ENCODE measurements at regions not wholly inside any gene's neighbourhood (a gene's known extent, or its start where the extent isn't known, plus 50 kb on each side); places are given as distances from the start of the nearest gene placed in this dataset.

DNA sequence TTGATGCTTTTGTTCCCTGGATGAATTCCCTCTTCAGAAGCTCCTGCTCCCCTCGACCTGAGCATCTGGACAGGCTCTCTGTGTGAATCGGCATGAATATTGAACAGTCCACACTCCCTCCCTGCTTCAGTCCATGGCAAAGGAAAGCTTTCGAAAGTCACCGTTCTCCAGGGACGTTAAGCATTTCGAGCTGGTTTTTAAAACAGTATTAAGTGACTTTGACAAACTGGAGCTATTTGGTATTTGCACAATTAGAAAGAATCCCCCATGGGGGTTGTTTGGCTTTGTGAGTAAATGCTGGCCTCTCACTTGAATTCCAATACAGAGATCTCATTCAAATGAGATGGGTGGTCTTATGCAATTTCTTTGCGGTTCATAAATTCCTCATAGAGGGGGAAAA lies 85.3 kb upstream of the TIAM2 start:
- DNase-seq (no peak), FAIRE-seq (no peak)
- Histone ChIP-seq H3K36me3 (ENCODE audit: control insufficient read depth in 3 of 3, insufficient read depth in 2 of 3, low read depth in 1 of 3, low read length in 3 of 3) (peaks cover 2 to 6% (median 3%) of the 10 kb centered on the region in 3 donors), H3K27ac (ENCODE audit: low read depth in 1 of 3, low read length in 2 of 3) (no peak overlapping the region), H3K27me3 (ENCODE audit: control insufficient read depth in 3 of 3, insufficient read depth in 3 of 3, low read length in 3 of 3) (no peaks in the 10 kb centered on the region), H3K4me3 (ENCODE audit: low read depth in 1 of 3, low read length in 3 of 3) (no peak overlapping the region), H3K9me3 (ENCODE audit: control insufficient read depth in 2 of 2, insufficient read depth in 1 of 2, low read depth in 1 of 2, low read length in 1 of 2) (no peaks in the 10 kb centered on the region), H3K4me1 (ENCODE audit: control insufficient read depth in 3 of 3, insufficient read depth in 2 of 3, low read depth in 1 of 3, low read length in 2 of 3) (no peaks in the 10 kb centered on the region)
- 73 to 91% (median 87%) methylated on average over 7 of the region's 7 CpGs for WGBS, 3 donors

DNA sequence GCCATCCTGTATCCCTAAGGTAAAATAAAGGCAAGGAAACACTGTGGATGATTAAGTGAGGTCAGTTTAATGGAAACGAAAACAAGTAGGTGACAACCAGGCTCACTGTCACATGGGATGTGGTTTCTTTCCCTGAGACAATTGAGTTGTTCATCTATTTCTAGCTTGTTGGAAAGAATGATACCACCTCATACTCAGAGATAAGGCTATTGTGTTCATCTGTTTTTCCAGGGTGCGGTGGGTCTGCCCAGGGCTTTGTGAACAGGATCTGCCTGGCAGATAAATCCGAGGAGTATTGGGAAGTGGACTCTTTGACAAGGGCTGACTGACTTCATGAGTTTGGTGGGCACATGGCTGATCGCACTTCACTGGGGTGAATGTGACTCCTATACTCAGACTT lies 80.8 kb upstream of the TIAM2 start:
- H3K4me1 ChIP-seq (ENCODE audit: control insufficient read depth in 3 of 3, insufficient read depth in 2 of 3, low read depth in 1 of 3, low read length in 2 of 3): no peaks in the 10 kb centered on the region
- H3K36me3 ChIP-seq (ENCODE audit: control insufficient read depth in 3 of 3, insufficient read depth in 2 of 3, low read depth in 1 of 3, low read length in 3 of 3): peaks cover 0 to 4% (median 2%) of the 10 kb centered on the region in 3 donors
- DNase-seq (no peak), FAIRE-seq (no peak)
- no peaks in the 10 kb centered on the region for H3K27me3 ChIP-seq (ENCODE audit: control insufficient read depth in 3 of 3, insufficient read depth in 3 of 3, low read length in 3 of 3)
- no peak overlapping the region for H3K27ac ChIP-seq (ENCODE audit: low read depth in 1 of 3, low read length in 2 of 3)
- no peaks in the 10 kb centered on the region for H3K9me3 ChIP-seq (ENCODE audit: control insufficient read depth in 2 of 2, insufficient read depth in 1 of 2, low read depth in 1 of 2, low read length in 1 of 2)
- WGBS, 3 donors: 89 to 91% (median 89%) methylated on average over 4 of the region's 4 CpGs
- no peak overlapping the region for H3K4me3 ChIP-seq (ENCODE audit: low read depth in 1 of 3, low read length in 3 of 3)

DNA sequence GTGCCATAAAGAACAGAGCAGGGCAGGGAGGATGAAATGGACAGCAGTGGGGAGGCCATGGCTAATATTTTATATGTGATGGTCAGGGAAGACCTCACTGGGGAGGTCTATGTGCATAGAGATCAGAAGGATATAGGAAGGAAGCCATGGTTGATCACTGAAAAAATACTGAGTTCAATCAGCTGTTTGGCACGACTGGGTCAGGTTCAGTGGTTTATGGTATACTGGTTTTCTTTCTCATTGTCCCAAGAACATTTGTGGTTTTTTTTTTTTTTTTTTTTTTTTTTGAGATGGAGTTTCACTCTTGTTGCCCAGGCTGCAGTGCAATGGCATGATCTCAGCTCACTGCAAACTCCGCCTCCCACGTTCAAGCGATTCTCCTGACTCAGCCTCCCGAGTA lies 78.3 kb upstream of the TIAM2 start:
- H3K27me3 ChIP-seq (ENCODE audit: control insufficient read depth in 3 of 3, insufficient read depth in 3 of 3, low read length in 3 of 3): no peaks in the 10 kb centered on the region
- peaks cover 0 to under 1% (median 0%) of the 10 kb centered on the region in 3 donors for H3K36me3 ChIP-seq (ENCODE audit: control insufficient read depth in 3 of 3, insufficient read depth in 2 of 3, low read depth in 1 of 3, low read length in 3 of 3)
- no peak overlapping the region for H3K27ac ChIP-seq (ENCODE audit: low read depth in 1 of 3, low read length in 2 of 3)
- DNase-seq (no peak), FAIRE-seq (no peak)
- 82 to 88% (median 84%) methylated on average over 5 of the region's 5 CpGs for WGBS, 3 donors
- no peak overlapping the region for H3K4me3 ChIP-seq (ENCODE audit: low read depth in 1 of 3, low read length in 3 of 3)
- no peaks in the 10 kb centered on the region for H3K9me3 ChIP-seq (ENCODE audit: control insufficient read depth in 2 of 2, insufficient read depth in 1 of 2, low read depth in 1 of 2, low read length in 1 of 2)
- H3K4me1 ChIP-seq (ENCODE audit: control insufficient read depth in 3 of 3, insufficient read depth in 2 of 3, low read depth in 1 of 3, low read length in 2 of 3): no peaks in the 10 kb centered on the region

DNA sequence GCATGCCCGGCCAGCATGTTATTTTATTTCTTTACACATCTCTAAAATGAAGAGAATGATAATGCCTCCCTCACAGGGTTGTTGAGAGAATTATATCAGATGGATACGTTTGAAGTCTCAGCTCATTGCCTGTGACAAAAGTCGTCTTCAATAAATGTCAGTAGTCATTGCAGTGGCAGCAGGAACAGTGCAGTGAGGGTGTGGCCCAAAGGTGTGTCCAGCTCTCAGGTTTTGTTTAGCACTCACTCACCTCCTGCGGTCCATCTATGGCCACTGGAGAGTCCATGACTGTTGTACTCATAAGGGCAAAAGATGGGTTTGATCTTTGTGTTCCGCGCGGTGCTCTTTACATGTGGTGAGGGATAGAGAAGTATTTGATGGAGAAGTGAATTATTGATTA lies 77.2 kb upstream of the TIAM2 start:
- DNase-seq: no peak
- no peak for FAIRE-seq
- Histone ChIP-seq H3K36me3 (ENCODE audit: control insufficient read depth in 3 of 3, insufficient read depth in 2 of 3, low read depth in 1 of 3, low read length in 3 of 3) (no peaks in the 10 kb centered on the region), H3K27ac (ENCODE audit: low read depth in 1 of 3, low read length in 2 of 3) (no peak overlapping the region), H3K4me1 (ENCODE audit: control insufficient read depth in 3 of 3, insufficient read depth in 2 of 3, low read depth in 1 of 3, low read length in 2 of 3) (no peaks in the 10 kb centered on the region), H3K27me3 (ENCODE audit: control insufficient read depth in 3 of 3, insufficient read depth in 3 of 3, low read length in 3 of 3) (no peaks in the 10 kb centered on the region), H3K9me3 (ENCODE audit: control insufficient read depth in 2 of 2, insufficient read depth in 1 of 2, low read depth in 1 of 2, low read length in 1 of 2) (no peaks in the 10 kb centered on the region), H3K4me3 (ENCODE audit: low read depth in 1 of 3, low read length in 3 of 3) (no peak overlapping the region)
- 86 to 94% (median 90%) methylated on average over 7 of the region's 7 CpGs for WGBS, 3 donors

DNA sequence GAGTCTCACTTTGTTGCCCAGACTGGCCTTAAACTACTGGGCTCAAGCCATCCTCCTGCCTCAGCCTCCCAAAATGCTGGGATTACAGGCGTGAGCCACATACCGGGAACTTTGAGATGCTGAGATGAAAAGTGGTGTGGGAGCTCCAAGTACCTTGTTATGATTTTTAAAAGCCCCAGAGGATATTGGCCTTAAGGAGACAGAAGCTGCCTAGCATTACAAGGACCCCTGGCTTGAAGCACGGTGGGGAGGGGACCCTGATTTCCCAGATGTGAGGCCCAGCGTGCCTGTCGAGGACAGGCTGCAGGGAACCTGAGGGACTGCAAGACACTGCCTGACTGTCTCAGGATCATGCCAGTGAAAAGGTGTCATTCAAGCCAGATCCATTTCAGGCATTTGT lies 75.3 kb upstream of the TIAM2 start:
- DNase-seq: no peak
- no peaks in the 10 kb centered on the region for H3K4me1 ChIP-seq (ENCODE audit: control insufficient read depth in 3 of 3, insufficient read depth in 2 of 3, low read depth in 1 of 3, low read length in 2 of 3)
- no peaks in the 10 kb centered on the region for H3K27me3 ChIP-seq (ENCODE audit: control insufficient read depth in 3 of 3, insufficient read depth in 3 of 3, low read length in 3 of 3)
- no peak overlapping the region for H3K27ac ChIP-seq (ENCODE audit: low read depth in 1 of 3, low read length in 2 of 3)
- FAIRE-seq: no peak
- H3K36me3 ChIP-seq (ENCODE audit: control insufficient read depth in 3 of 3, insufficient read depth in 2 of 3, low read depth in 1 of 3, low read length in 3 of 3): no peaks in the 10 kb centered on the region
- 94 to 96% (median 95%) methylated on average over 5 of the region's 5 CpGs for WGBS, 3 donors
- H3K4me3 ChIP-seq (ENCODE audit: low read depth in 1 of 3, low read length in 3 of 3): no peak overlapping the region
- H3K9me3 ChIP-seq (ENCODE audit: control insufficient read depth in 2 of 2, insufficient read depth in 1 of 2, low read depth in 1 of 2, low read length in 1 of 2): no peaks in the 10 kb centered on the region

DNA sequence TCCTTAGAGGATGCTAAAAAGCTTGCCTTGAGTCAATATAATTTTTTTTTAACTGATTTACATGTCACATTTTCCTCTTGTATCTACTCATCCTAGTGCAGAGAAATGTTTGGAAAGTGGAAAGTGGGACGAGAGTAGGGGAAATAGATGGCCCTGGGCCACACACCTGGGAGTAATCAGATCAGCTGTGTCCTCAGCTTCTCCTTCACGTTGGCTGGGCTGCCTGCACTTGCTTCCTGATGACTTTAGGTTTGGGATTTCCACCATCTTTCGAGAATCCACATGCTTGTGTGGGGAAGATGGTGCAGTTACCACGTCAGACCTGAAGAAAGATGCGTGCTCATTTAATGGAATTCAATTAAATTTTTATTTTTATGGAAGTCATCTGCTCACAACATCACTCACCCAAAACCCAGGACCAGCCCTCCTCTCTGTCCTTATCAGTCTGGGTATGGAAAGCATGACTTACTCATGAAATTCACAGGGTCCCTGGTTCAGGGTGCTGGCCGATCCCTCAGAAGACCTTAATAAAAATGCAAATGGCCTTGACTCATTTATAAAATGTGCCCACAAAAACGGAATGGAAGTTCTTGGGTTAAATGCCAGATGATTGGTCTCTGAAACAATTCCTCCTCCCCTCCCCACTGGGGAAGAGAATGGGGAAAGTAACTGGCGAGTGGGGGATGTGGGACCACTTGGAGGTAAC lies 74.5 kb upstream of the TIAM2 start:
- Histone ChIP-seq H3K36me3 (ENCODE audit: control insufficient read depth in 3 of 3, insufficient read depth in 2 of 3, low read depth in 1 of 3, low read length in 3 of 3) (no peaks in the 10 kb centered on the region), H3K4me3 (ENCODE audit: low read depth in 1 of 3, low read length in 3 of 3) (no peak overlapping the region), H3K9me3 (ENCODE audit: control insufficient read depth in 2 of 2, insufficient read depth in 1 of 2, low read depth in 1 of 2, low read length in 1 of 2) (no peaks in the 10 kb centered on the region), H3K27ac (ENCODE audit: low read depth in 1 of 3, low read length in 2 of 3) (no peak overlapping the region), H3K4me1 (ENCODE audit: control insufficient read depth in 3 of 3, insufficient read depth in 2 of 3, low read depth in 1 of 3, low read length in 2 of 3) (no peaks in the 10 kb centered on the region), H3K27me3 (ENCODE audit: control insufficient read depth in 3 of 3, insufficient read depth in 3 of 3, low read length in 3 of 3) (no peaks in the 10 kb centered on the region)
- FAIRE-seq: no peak
- 83 to 85% (median 84%) methylated on average over 8 of the region's 8 CpGs for WGBS, 3 donors
- DNase-seq: no peak

DNA sequence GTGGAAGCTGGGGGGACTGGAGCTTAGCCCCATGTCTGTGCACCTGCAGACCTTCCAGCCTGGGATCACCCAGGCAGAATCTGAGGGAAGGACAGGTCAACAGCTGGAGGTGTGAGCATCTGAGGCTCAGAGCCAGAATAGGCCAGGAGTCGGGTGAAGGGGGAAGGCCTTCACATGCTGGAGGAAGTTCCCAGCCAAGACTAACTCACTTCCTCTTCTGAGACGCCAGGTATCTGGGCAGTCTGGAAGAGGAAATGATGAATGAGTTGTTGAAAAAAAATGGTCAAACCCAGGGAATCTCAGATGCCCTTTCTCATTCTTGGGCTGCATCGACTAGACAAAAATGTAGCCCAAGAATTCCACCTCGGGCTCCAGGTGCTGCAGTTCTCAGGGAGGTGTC lies 73.6 kb upstream of the TIAM2 start:
- H3K4me1 ChIP-seq (ENCODE audit: control insufficient read depth in 3 of 3, insufficient read depth in 2 of 3, low read depth in 1 of 3, low read length in 2 of 3): no peaks in the 10 kb centered on the region
- H3K4me3 ChIP-seq (ENCODE audit: low read depth in 1 of 3, low read length in 3 of 3): no peak overlapping the region
- H3K27ac ChIP-seq (ENCODE audit: low read depth in 1 of 3, low read length in 2 of 3): no peak overlapping the region
- DNase-seq (no peak), FAIRE-seq (no peak)
- WGBS, 3 donors: 56 to 69% (median 66%) methylated on average over 4 of the region's 4 CpGs
- no peaks in the 10 kb centered on the region for H3K27me3 ChIP-seq (ENCODE audit: control insufficient read depth in 3 of 3, insufficient read depth in 3 of 3, low read length in 3 of 3)
- H3K9me3 ChIP-seq (ENCODE audit: control insufficient read depth in 2 of 2, insufficient read depth in 1 of 2, low read depth in 1 of 2, low read length in 1 of 2): no peaks in the 10 kb centered on the region
- H3K36me3 ChIP-seq (ENCODE audit: control insufficient read depth in 3 of 3, insufficient read depth in 2 of 3, low read depth in 1 of 3, low read length in 3 of 3): no peaks in the 10 kb centered on the region

DNA sequence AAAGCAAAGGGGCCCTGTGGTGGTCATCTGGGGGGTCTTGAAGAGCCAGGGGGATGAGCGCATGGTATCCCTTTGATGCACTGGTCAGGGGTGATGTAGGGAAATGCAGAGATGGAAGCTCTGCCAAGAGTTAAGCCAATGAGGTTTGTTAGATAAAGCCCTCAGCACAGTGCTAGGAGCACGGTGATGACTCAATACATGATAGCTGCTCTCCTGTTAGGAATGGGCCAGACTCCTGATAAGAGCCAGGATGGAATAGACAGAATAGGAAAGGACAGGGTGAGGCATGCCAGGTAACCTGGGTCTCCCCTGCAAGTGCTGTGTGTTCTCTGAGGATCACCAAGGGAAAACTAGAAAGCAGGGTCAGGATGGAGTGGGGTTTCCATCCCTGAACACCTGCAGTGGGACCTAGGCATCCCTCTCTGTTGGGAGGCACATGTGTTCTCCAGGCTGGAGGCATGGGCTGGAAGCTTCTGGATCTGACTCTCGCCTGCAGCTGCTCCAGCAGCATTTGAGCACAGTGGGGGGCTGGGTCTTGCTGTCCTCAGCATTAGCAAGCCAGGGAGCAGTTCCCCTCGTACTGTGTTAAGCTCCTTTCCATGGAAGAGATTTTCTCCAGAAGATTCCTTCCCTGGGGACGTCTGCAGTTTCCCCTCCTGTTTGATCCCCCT lies 71.8 kb upstream of the TIAM2 start:
- H3K36me3 ChIP-seq (ENCODE audit: control insufficient read depth in 3 of 3, insufficient read depth in 2 of 3, low read depth in 1 of 3, low read length in 3 of 3): no peaks in the 10 kb centered on the region
- no peak for FAIRE-seq
- DNase-seq: peak in 1 of 2 donors; percentile 58
- H3K27ac ChIP-seq (ENCODE audit: low read depth in 1 of 3, low read length in 2 of 3): no peak overlapping the region
- H3K4me1 ChIP-seq (ENCODE audit: control insufficient read depth in 3 of 3, insufficient read depth in 2 of 3, low read depth in 1 of 3, low read length in 2 of 3): no peaks in the 10 kb centered on the region
- no peak overlapping the region for H3K4me3 ChIP-seq (ENCODE audit: low read depth in 1 of 3, low read length in 3 of 3)
- no peaks in the 10 kb centered on the region for H3K27me3 ChIP-seq (ENCODE audit: control insufficient read depth in 3 of 3, insufficient read depth in 3 of 3, low read length in 3 of 3)
- 71 to 75% (median 73%) methylated on average over 5 of the region's 5 CpGs for WGBS, 3 donors
- H3K9me3 ChIP-seq (ENCODE audit: control insufficient read depth in 2 of 2, insufficient read depth in 1 of 2, low read depth in 1 of 2, low read length in 1 of 2): no peaks in the 10 kb centered on the region

DNA sequence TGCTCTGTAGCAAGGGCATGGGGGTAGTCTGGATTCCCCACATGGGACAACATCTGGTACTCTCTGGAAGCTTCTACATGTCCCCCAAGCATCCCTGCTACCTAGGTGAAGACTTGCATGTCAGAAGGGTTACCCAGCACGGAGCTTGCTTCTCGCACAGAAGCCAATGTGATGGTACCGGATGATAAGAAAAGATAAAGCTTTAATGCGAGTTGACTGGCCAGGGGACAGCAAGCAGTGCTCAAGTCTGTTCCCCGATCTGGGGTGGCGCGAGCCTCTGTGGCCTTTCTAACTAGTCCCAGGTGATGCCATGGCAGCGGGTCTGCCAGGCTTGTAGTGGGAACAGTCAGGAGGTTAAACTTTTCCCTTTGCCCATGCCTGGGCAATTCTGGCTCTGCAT lies 70.0 kb upstream of the TIAM2 start:
- 92 to 95% (median 93%) methylated on average over 8 of the region's 8 CpGs for WGBS, 3 donors
- Histone ChIP-seq H3K4me1 (ENCODE audit: control insufficient read depth in 3 of 3, insufficient read depth in 2 of 3, low read depth in 1 of 3, low read length in 2 of 3) (no peaks in the 10 kb centered on the region), H3K27ac (ENCODE audit: low read depth in 1 of 3, low read length in 2 of 3) (no peak overlapping the region), H3K9me3 (ENCODE audit: control insufficient read depth in 2 of 2, insufficient read depth in 1 of 2, low read depth in 1 of 2, low read length in 1 of 2) (no peaks in the 10 kb centered on the region), H3K36me3 (ENCODE audit: control insufficient read depth in 3 of 3, insufficient read depth in 2 of 3, low read depth in 1 of 3, low read length in 3 of 3) (no peaks in the 10 kb centered on the region), H3K27me3 (ENCODE audit: control insufficient read depth in 3 of 3, insufficient read depth in 3 of 3, low read length in 3 of 3) (no peaks in the 10 kb centered on the region), H3K4me3 (ENCODE audit: low read depth in 1 of 3, low read length in 3 of 3) (no peak overlapping the region)
- FAIRE-seq (no peak), DNase-seq (no peak)

Measured in small intestine (tissue), 7 donors.